Liver (tissue), 3 donors: ENCODE measurements at regions not wholly inside any gene's neighbourhood (a gene's known extent, or its start where the extent isn't known, plus 50 kb on each side); places are given as distances from the start of the nearest gene placed in this dataset.

ENCODE experiments used
- CTCF ChIP-seq: fragments of 150-350 bp; IDR thresholded peaks from 2 replicates; pipeline ENCODE4 v1.5.1; 2017; ENCODE audit warnings: improper control_type of control experiment, low read depth, low read length; ENCODE audit not compliant: missing input control
- EGR1 ChIP-seq, 2 donors: IDR thresholded peaks; 2 replicates each; pipeline ENCODE4 v1.6.1; 2016 to 2018; ENCODE audit warnings: antibody characterized with exemption in 2 of 2, low read depth in 2 of 2
- REST ChIP-seq: IDR thresholded peaks from 2 replicates; pipeline ENCODE4 v1.6.1; 2016; ENCODE audit warnings: antibody characterized with exemption, mild to moderate bottlenecking
- RXRA ChIP-seq, 2 donors: IDR thresholded peaks; 2 replicates each; pipeline ENCODE4 v1.6.1; 2017 to 2018; ENCODE audit warnings: antibody characterized with exemption in 2 of 2, mild to moderate bottlenecking in 1 of 2
- donor health status: healthy.
- donor health status: healthy.

DNA sequence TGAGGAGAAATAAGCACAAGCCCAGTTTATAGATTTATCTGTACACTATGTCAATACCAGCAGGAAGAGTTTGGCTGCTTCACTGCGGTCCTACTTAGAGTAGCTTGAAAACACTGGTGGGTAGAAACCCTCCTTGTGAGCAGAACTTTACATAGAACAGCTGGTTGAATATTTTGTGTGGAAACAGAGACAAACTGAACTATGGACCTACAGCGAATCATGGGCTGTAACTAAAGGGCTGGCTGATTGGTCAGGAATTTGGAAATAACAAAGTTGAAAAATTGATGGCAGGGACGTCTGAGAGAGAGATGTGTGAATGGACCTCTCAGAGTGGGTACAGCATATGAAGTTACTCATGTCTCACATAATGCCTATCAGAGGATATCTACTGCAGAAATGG lies 392.5 kb downstream of the MAN2A1 start:
- no peak for TF ChIP-seq CTCF
- no peak for TF ChIP-seq REST
- no peak for TF ChIP-seq EGR1 (IDR thresholded peaks at IDR 0.05; ENCODE audit: low read depth in 2 of 2)
- no peak for TF ChIP-seq RXRA (IDR thresholded peaks at IDR 0.05)
